DND-41 (cell line): ENCODE measurements at regions not wholly inside any gene's neighbourhood (a gene's known extent, or its start where the extent isn't known, plus 50 kb on each side); places are given as distances from the start of the nearest gene placed in this dataset.

Experiments
- ATAC-seq: fragments of 200-7000 bp; cut with Tn5 transposase; 3 replicates; pipeline ENCODE4 v1.9.1; 2021; ENCODE audit warnings: low read depth; ENCODE audit not compliant: insufficient read depth
- DNase-seq: peaks from one replicate; pipeline ENCODE4 v3.0.0-alpha.2; 2020
- H2AFZ ChIP-seq: 2 replicates; pipeline ENCODE4 v1.6.0; 2012; ENCODE audit warnings: low read depth, low read length
- H3K27ac ChIP-seq: 2 replicates; pipeline ENCODE4 v1.5.1; 2012; ENCODE audit warnings: low read length, inconsistent platforms
- H3K27me3 ChIP-seq: fragments of 200-600 bp; sonication (generic); 2 replicates; pipeline ENCODE4 v1.6.0; 2012; ENCODE audit warnings: low read length, mild to moderate bottlenecking, inconsistent platforms; ENCODE audit not compliant: insufficient read depth, poor library complexity
- H3K36me3 ChIP-seq: 2 replicates; pipeline ENCODE4 v1.5.1; 2012; ENCODE audit warnings: low read length, inconsistent platforms; ENCODE audit not compliant: insufficient read depth
- H3K4me1 ChIP-seq: 2 replicates; pipeline ENCODE4 v1.5.1; 2012; ENCODE audit warnings: mild to moderate bottlenecking, low read length; ENCODE audit not compliant: insufficient read depth
- H3K4me2 ChIP-seq: 2 replicates; pipeline ENCODE4 v1.6.0; 2012; ENCODE audit warnings: mild to moderate bottlenecking, moderate library complexity, low read length, inconsistent platforms; ENCODE audit not compliant: insufficient read depth
- H3K4me3 ChIP-seq, 2 experiments: fragments of 200-600 bp in 1 of 2; shearing (Covaris generic) in 1 of 2; 2 replicates each; pipeline ENCODE4 v1.5.1; 2012 to 2016; ENCODE audit warnings: inconsistent platforms in 2 of 2, low read length in 2 of 2, mild to moderate bottlenecking in 2 of 2, low read depth in 1 of 2, moderate library complexity in 1 of 2
- H3K79me2 ChIP-seq: 2 replicates; pipeline ENCODE4 v1.6.0; 2012; ENCODE audit warnings: low read length, inconsistent platforms; ENCODE audit not compliant: insufficient read depth
- H3K9ac ChIP-seq: 2 replicates; pipeline ENCODE4 v1.6.0; 2012; ENCODE audit warnings: low read depth, mild to moderate bottlenecking, inconsistent platforms, low read length, moderate library complexity
- H3K9me3 ChIP-seq: 2 replicates; pipeline ENCODE4 v1.5.1; 2012; ENCODE audit warnings: low read length, moderate library complexity, mild to moderate bottlenecking, inconsistent platforms; ENCODE audit not compliant: insufficient read depth, severe bottlenecking
- H4K20me1 ChIP-seq: 2 replicates; pipeline ENCODE4 v1.6.0; 2012; ENCODE audit warnings: low read length; ENCODE audit not compliant: insufficient read depth
- CTCF ChIP-seq: IDR thresholded peaks from 2 replicates; pipeline ENCODE4 v1.5.1; 2012; ENCODE audit warnings: borderline replicate concordance, low read length, moderate library complexity, mild to moderate bottlenecking; ENCODE audit not compliant: poor library complexity, severe bottlenecking; ENCODE audit errors: extremely low read depth
- EZH2 ChIP-seq: IDR thresholded peaks from 3 replicates; pipeline ENCODE4 v1.6.1; 2012; ENCODE audit warnings: borderline replicate concordance, low read depth, mild to moderate bottlenecking, moderate library complexity, low read length, inconsistent platforms; ENCODE audit not compliant: severe bottlenecking

GRCh38 chr15:88382482-88382983 is 84.7 kb downstream of the MRPL46 start:
- H3K4me1 ChIP-seq = no peaks in the 10 kb centered on the region
- H3K79me2 ChIP-seq = no peaks in the 10 kb centered on the region
- H3K9ac ChIP-seq = no peak overlapping the region
- H3K4me2 ChIP-seq = no peak overlapping the region
- DNase-seq (no peak), ATAC-seq (no peak)
- TF ChIP-seq EZH2 (no peak), CTCF (no peak)
- H3K9me3 ChIP-seq = no peaks in the 10 kb centered on the region
- no peaks in the 10 kb centered on the region for H3K27me3 ChIP-seq
- no peak overlapping the region for H2AFZ ChIP-seq
- no peak overlapping the region for H3K27ac ChIP-seq
- no peak overlapping the region for H3K4me3 ChIP-seq
- H4K20me1 ChIP-seq = no peaks in the 10 kb centered on the region
- no peaks in the 10 kb centered on the region for H3K36me3 ChIP-seq

DNA sequence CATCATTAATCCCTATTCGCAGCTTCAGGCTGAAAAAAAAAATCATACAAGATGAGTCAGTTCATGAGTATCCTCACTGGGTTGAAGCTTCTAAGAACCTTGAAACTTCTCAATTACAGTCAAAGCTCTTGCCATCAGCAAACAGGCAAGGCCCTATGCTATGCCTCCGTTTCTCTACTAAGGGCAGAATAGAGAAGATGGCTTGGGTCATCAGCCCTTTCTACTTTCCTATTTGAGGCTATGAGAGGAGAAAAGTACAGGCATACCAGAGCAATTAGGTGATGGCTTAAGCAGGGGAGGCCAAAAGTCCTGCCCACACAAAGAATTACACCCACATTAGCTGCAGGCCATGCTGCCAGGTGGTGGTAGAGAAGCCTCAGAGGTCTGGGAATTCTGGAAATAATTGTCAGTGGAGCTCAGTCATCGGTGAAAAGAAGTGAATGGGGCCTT is 89.0 kb downstream of the MRPL46 start:
- no peaks in the 10 kb centered on the region for H3K36me3 ChIP-seq
- no peaks in the 10 kb centered on the region for H4K20me1 ChIP-seq
- no peak overlapping the region for H3K27ac ChIP-seq
- H3K9ac ChIP-seq = no peak overlapping the region
- TF ChIP-seq CTCF = no peak
- TF ChIP-seq EZH2 = no peak
- H3K4me1 ChIP-seq = no peaks in the 10 kb centered on the region
- no peak overlapping the region for H3K4me3 ChIP-seq
- DNase-seq (no peak), ATAC-seq (no peak)
- no peaks in the 10 kb centered on the region for H3K79me2 ChIP-seq
- H2AFZ ChIP-seq = no peak overlapping the region
- no peaks in the 10 kb centered on the region for H3K9me3 ChIP-seq
- no peak overlapping the region for H3K4me2 ChIP-seq
- H3K27me3 ChIP-seq = no peaks in the 10 kb centered on the region

DNA sequence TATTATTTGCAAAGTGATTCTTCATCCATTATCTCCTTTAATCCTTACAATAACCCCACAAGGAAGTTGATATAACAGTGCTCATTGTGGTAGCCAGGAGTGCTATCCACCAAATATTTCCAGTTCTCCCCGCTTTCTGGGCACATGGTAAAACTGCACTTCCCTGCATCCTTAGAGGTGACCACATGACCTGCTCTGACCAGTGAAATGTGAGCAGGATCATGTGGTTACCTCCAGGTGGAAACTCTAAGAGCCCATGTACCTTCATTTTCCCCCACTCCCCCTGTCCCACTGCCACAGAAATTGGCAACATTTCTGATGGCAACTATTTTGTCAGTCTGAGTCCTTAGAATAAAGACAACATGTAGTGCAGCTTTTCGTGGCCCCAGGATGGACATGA is 89.7 kb downstream of the MRPL46 start:
- H3K4me2 ChIP-seq = no peak overlapping the region
- H3K27ac ChIP-seq = no peak overlapping the region
- no peaks in the 10 kb centered on the region for H3K36me3 ChIP-seq
- ATAC-seq (no peak), DNase-seq (no peak)
- no peak overlapping the region for H2AFZ ChIP-seq
- H4K20me1 ChIP-seq = no peaks in the 10 kb centered on the region
- H3K79me2 ChIP-seq = no peaks in the 10 kb centered on the region
- H3K9me3 ChIP-seq = no peaks in the 10 kb centered on the region
- no peaks in the 10 kb centered on the region for H3K4me1 ChIP-seq
- no peak overlapping the region for H3K9ac ChIP-seq
- H3K4me3 ChIP-seq = no peak overlapping the region
- no peak for TF ChIP-seq CTCF
- no peak for TF ChIP-seq EZH2
- no peaks in the 10 kb centered on the region for H3K27me3 ChIP-seq

- Histone ChIP-seq H2AFZ (no peak overlapping the region), H3K4me1 (no peaks in the 10 kb centered on the region), H3K36me3 (no peaks in the 10 kb centered on the region), H3K79me2 (no peaks in the 10 kb centered on the region), H3K4me2 (no peak overlapping the region), H4K20me1 (no peaks in the 10 kb centered on the region), H3K4me3 (no peak overlapping the region), H3K27me3 (no peaks in the 10 kb centered on the region), H3K27ac (no peak overlapping the region), H3K9ac (no peak overlapping the region), H3K9me3 (no peaks in the 10 kb centered on the region)
- TF ChIP-seq EZH2 (no peak), CTCF (no peak)
- no peak for DNase-seq
- no peak for ATAC-seq
These were observed 90.5 kb downstream of the MRPL46 start for GRCh38 chr15:88376574-88377174.
